Smooth muscle cell (in vitro differentiated cells): ENCODE measurements at regions not wholly inside any gene's neighbourhood (a gene's known extent, or its start where the extent isn't known, plus 50 kb on each side); places are given as distances from the start of the nearest gene placed in this dataset.

Source experiments
- DNase-seq: peaks from one replicate; lab custom pipeline; 2025; ENCODE audit not compliant: unreplicated experiment; lab: John Stamatoyannopoulos, UW
- H2AFZ ChIP-seq: fragments of 200-600 bp; sonication (generic); 2 replicates; pipeline ENCODE4 v1.6.0; 2016; ENCODE audit warnings: antibody characterized with exemption, low read depth, mild to moderate bottlenecking
- H3F3A ChIP-seq: fragments of 200-600 bp; sonication (generic); 2 replicates; pipeline ENCODE4 v1.6.0; 2017; ENCODE audit warnings: antibody characterized with exemption, low read depth
- H3K27ac ChIP-seq: fragments of 200-600 bp; sonication (generic); 2 replicates; pipeline ENCODE4 v1.5.1; 2016; ENCODE audit warnings: low read depth, mild to moderate bottlenecking
- H3K27me3 ChIP-seq: fragments of 200-600 bp; sonication (generic); 2 replicates; pipeline ENCODE4 v1.6.1; 2016; ENCODE audit warnings: low read depth, mild to moderate bottlenecking
- H3K36me3 ChIP-seq: fragments of 200-600 bp; sonication (generic); 2 replicates; pipeline ENCODE4 v1.5.1; 2016; ENCODE audit warnings: low read depth
- H3K4me1 ChIP-seq: fragments of 200-600 bp; sonication (generic); 2 replicates; pipeline ENCODE4 v1.5.1; 2016; ENCODE audit warnings: low read depth
- H3K4me2 ChIP-seq: fragments of 200-600 bp; sonication (generic); 2 replicates; pipeline ENCODE4 v1.6.0; 2016; ENCODE audit warnings: mild to moderate bottlenecking
- H3K4me3 ChIP-seq: fragments of 200-600 bp; sonication (generic); 2 replicates; pipeline ENCODE4 v1.5.1; 2016; ENCODE audit warnings: mild to moderate bottlenecking
- H3K79me2 ChIP-seq: fragments of 200-600 bp; sonication (generic); 2 replicates; pipeline ENCODE4 v1.6.0; 2016; ENCODE audit warnings: low read depth, mild to moderate bottlenecking
- H3K9ac ChIP-seq: fragments of 200-600 bp; sonication (generic); 2 replicates; pipeline ENCODE4 v1.6.0; 2016; ENCODE audit warnings: low read depth
- H3K9me3 ChIP-seq: fragments of 200-600 bp; sonication (generic); replicated peaks from 2 replicates; pipeline ENCODE4 v1.5.1; 2016; ENCODE audit warnings: low read depth
- H4K20me1 ChIP-seq: fragments of 200-600 bp; sonication (generic); 2 replicates; pipeline ENCODE4 v1.6.0; 2016; ENCODE audit warnings: low read depth
- CTCF ChIP-seq: fragments of 200-600 bp; sonication (generic); IDR thresholded peaks from 2 replicates; pipeline ENCODE4 v1.5.1; 2017; ENCODE audit warnings: borderline replicate concordance, mild to moderate bottlenecking, antibody characterized with exemption; ENCODE audit not compliant: insufficient read depth, poor library complexity, severe bottlenecking
- WGBS: methylation state at CpG from one replicate; pipeline ENCODE4 v1.1.7; 2016; ENCODE audit warnings: low lambda C conversion rate; 5-methylcytosine and 5-hydroxymethylcytosine counted together

GRCh38 chr1:69400128-69400527 is 167.6 kb upstream of the LRRC7 start:
- H3K4me1 ChIP-seq: no peaks in the 10 kb centered on the region
- H2AFZ ChIP-seq: no peak overlapping the region
- H3K27ac ChIP-seq: no peak overlapping the region
- WGBS: 89% methylated on average over 1 of the region's 1 CpG
- H3K9me3 ChIP-seq: no peaks in the 10 kb centered on the region
- no peak for DNase-seq
- no peaks in the 10 kb centered on the region for H3F3A ChIP-seq
- H4K20me1 ChIP-seq: no peaks in the 10 kb centered on the region
- H3K27me3 ChIP-seq: no peaks in the 10 kb centered on the region
- TF ChIP-seq CTCF: no peak
- no peak overlapping the region for H3K9ac ChIP-seq
- no peaks in the 10 kb centered on the region for H3K36me3 ChIP-seq
- no peak overlapping the region for H3K4me2 ChIP-seq
- H3K4me3 ChIP-seq: no peak overlapping the region
- no peaks in the 10 kb centered on the region for H3K79me2 ChIP-seq

- no peak for TF ChIP-seq CTCF
- Histone ChIP-seq H2AFZ (no peak overlapping the region), H3K9me3 (no peaks in the 10 kb centered on the region), H3F3A (no peaks in the 10 kb centered on the region), H3K4me3 (no peak overlapping the region), H4K20me1 (no peaks in the 10 kb centered on the region), H3K4me1 (no peaks in the 10 kb centered on the region), H3K9ac (no peak overlapping the region), H3K4me2 (no peak overlapping the region), H3K79me2 (no peaks in the 10 kb centered on the region), H3K36me3 (no peaks in the 10 kb centered on the region), H3K27me3 (no peaks in the 10 kb centered on the region), H3K27ac (no peak overlapping the region)
- 92% methylated on average over 3 of the region's 3 CpGs for WGBS
- no peak for DNase-seq
Measured at GRCh38 chr1:69401879-69402278, 165.8 kb upstream of the LRRC7 start.

GRCh38 chr1:69403756-69404320 is 163.9 kb upstream of the LRRC7 start:
- DNase-seq: no peak
- H2AFZ ChIP-seq: no peak overlapping the region
- no peaks in the 10 kb centered on the region for H3K27me3 ChIP-seq
- no peaks in the 10 kb centered on the region for H3K79me2 ChIP-seq
- no peaks in the 10 kb centered on the region for H3K36me3 ChIP-seq
- no peak overlapping the region for H3K4me3 ChIP-seq
- H3K27ac ChIP-seq: no peak overlapping the region
- 87% methylated on average over 3 of the region's 3 CpGs for WGBS
- H4K20me1 ChIP-seq: no peaks in the 10 kb centered on the region
- no peaks in the 10 kb centered on the region for H3F3A ChIP-seq
- H3K9ac ChIP-seq: no peak overlapping the region
- no peak for TF ChIP-seq CTCF
- H3K9me3 ChIP-seq: no peaks in the 10 kb centered on the region
- no peak overlapping the region for H3K4me2 ChIP-seq
- no peaks in the 10 kb centered on the region for H3K4me1 ChIP-seq

- Histone ChIP-seq H3K4me1 (no peaks in the 10 kb centered on the region), H3K4me3 (no peak overlapping the region), H4K20me1 (no peaks in the 10 kb centered on the region), H3F3A (no peaks in the 10 kb centered on the region), H3K27me3 (no peaks in the 10 kb centered on the region), H3K9me3 (no peaks in the 10 kb centered on the region), H3K79me2 (no peaks in the 10 kb centered on the region), H3K36me3 (no peaks in the 10 kb centered on the region), H3K9ac (no peak overlapping the region), H2AFZ (no peak overlapping the region), H3K27ac (no peak overlapping the region), H3K4me2 (no peak overlapping the region)
- DNase-seq: no peak
- no peak for TF ChIP-seq CTCF
- WGBS: 86% methylated on average over 1 of the region's 1 CpG
Measured at GRCh38 chr1:69404486-69404885, 163.2 kb upstream of the LRRC7 start.
